Chondrocyte (in vitro differentiated cells): ENCODE measurements at regions not wholly inside any gene's neighbourhood (a gene's known extent, or its start where the extent isn't known, plus 50 kb on each side); places are given as distances from the start of the nearest gene placed in this dataset.

Experiments used
- DNase-seq: peaks from one replicate; pipeline ENCODE4 v3.0.0; 2021; ENCODE audit warnings: mixed read lengths, low spot score
- H3K27ac Mint-ChIP-seq: one replicate; pipeline ENCODE4 v1.8.0; 2021; ENCODE audit warnings: mild to moderate bottlenecking, moderate library complexity, mixed read lengths; ENCODE audit not compliant: unreplicated experiment
- H3K27me3 Mint-ChIP-seq: 2 replicates; pipeline ENCODE4 v1.8.0; 2021; ENCODE audit warnings: low read depth, mixed read lengths
- H3K36me3 Mint-ChIP-seq: 2 replicates; pipeline ENCODE4 v1.8.0; 2021; ENCODE audit warnings: low read depth, mixed read lengths
- H3K4me1 Mint-ChIP-seq: 2 replicates; pipeline ENCODE4 v1.8.0; 2021; ENCODE audit warnings: low read depth, mild to moderate bottlenecking, mixed read lengths
- H3K4me3 Mint-ChIP-seq: one replicate; pipeline ENCODE4 v1.8.0; 2021; ENCODE audit warnings: mild to moderate bottlenecking, moderate library complexity, mixed read lengths; ENCODE audit not compliant: unreplicated experiment
- H3K9me3 Mint-ChIP-seq: 2 replicates; pipeline ENCODE4 v1.8.0; 2021; ENCODE audit warnings: low read depth, mixed read lengths
- TF ChIP-seq, protein P1 (sequence below): fragments of 200-600 bp; sonication (generic); IDR thresholded peaks from 2 replicates; pipeline ENCODE4 v1.5.0; 2021; ENCODE audit warnings: antibody characterized with exemption, mild to moderate bottlenecking, moderate library complexity

DNA sequence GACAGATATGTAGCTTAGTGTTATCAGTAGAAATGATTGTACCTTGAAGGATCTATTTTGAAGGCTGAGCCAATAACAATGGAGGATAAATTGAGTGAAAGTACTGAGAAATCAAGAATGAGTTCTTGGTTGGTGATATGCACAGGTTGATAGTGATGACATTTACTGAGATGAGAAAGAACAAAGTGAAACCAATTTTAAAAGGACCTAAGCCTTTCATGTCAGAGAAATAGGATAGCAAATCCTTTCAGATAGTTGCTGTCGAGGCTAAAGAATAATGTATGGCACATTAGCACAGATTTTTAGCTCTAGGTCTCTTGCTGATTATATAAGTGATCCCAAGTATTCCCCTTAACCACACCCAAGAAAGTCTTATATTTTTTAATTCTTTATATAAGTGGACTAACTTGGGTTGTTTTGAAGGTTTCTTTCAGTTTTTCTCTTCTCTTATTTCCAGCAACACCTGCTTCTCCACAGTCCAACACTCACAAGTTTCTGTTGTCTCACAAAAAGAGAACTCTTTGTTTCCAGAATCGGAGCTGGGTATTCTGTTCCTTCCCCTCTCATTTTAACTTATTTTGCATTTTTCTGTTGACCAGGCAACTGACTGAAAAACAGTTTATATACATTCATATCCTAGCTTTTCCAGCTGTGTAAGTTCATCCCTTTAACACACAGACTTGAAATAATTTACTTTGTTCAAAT is 286.9 kb upstream of the ATP10B start:
- H3K36me3 Mint-ChIP-seq, result no peaks in the 10 kb centered on the region
- H3K4me3 Mint-ChIP-seq, result no peak overlapping the region
- no peaks in the 10 kb centered on the region for H3K27me3 Mint-ChIP-seq
- no peak overlapping the region for H3K27ac Mint-ChIP-seq
- no peaks in the 10 kb centered on the region for H3K4me1 Mint-ChIP-seq
- peaks cover 11% of the 10 kb centered on the region for H3K9me3 Mint-ChIP-seq
- DNase-seq, result no peak
- TF ChIP-seq, protein P1, sequence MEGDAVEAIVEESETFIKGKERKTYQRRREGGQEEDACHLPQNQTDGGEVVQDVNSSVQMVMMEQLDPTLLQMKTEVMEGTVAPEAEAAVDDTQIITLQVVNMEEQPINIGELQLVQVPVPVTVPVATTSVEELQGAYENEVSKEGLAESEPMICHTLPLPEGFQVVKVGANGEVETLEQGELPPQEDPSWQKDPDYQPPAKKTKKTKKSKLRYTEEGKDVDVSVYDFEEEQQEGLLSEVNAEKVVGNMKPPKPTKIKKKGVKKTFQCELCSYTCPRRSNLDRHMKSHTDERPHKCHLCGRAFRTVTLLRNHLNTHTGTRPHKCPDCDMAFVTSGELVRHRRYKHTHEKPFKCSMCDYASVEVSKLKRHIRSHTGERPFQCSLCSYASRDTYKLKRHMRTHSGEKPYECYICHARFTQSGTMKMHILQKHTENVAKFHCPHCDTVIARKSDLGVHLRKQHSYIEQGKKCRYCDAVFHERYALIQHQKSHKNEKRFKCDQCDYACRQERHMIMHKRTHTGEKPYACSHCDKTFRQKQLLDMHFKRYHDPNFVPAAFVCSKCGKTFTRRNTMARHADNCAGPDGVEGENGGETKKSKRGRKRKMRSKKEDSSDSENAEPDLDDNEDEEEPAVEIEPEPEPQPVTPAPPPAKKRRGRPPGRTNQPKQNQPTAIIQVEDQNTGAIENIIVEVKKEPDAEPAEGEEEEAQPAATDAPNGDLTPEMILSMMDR, result no peak

DNA sequence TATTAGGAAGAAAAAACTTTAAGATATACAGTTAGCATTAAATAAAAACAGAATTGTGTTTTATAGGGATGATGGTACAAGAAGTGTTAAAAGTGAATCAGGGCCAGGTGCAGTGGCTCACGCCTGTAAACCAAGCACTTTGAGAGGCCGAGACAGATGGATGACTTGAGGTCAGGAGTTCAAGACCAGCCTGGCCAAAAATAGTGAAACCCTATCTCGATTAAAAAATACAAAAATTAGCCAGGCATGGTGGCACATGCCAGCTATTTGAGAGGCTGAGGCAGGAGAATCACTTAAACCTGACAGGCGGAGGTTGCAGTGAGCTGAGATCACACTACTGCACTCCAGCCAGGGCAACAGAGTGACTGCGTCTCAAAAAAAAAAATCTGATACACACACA is 282.9 kb upstream of the ATP10B start:
- Mint-ChIP-seq H3K27ac (no peak overlapping the region), H3K4me1 (no peaks in the 10 kb centered on the region), H3K9me3 (no peaks in the 10 kb centered on the region), H3K4me3 (no peak overlapping the region), H3K36me3 (no peaks in the 10 kb centered on the region), H3K27me3 (no peaks in the 10 kb centered on the region)
- TF ChIP-seq, protein P1, result no peak
- DNase-seq, result no peak

DNA sequence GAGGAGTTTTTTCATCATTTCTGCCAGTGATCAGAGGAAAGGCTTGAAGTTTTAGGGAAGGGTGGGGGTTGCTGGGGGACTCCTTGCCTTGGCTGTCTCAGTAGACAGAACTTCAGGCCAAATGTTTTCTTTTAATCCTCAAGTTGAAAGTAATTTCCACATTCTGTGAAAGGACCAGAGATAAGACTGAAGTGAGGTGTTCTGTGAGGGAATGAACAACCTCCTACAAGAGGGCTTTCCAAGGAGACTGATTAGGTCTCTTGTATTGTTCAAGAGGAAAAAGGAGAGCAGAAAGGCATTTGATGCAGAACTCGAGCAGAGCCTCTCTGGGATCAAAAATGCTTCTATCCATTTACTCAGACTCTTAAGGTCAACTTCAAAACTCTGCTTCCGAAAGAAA is 282.1 kb upstream of the ATP10B start:
- H3K4me1 Mint-ChIP-seq, result no peaks in the 10 kb centered on the region
- no peak overlapping the region for H3K4me3 Mint-ChIP-seq
- DNase-seq, result no peak
- no peaks in the 10 kb centered on the region for H3K27me3 Mint-ChIP-seq
- no peaks in the 10 kb centered on the region for H3K36me3 Mint-ChIP-seq
- no peak overlapping the region for H3K27ac Mint-ChIP-seq
- TF ChIP-seq, protein P1, result no peak
- H3K9me3 Mint-ChIP-seq, result no peaks in the 10 kb centered on the region

DNA sequence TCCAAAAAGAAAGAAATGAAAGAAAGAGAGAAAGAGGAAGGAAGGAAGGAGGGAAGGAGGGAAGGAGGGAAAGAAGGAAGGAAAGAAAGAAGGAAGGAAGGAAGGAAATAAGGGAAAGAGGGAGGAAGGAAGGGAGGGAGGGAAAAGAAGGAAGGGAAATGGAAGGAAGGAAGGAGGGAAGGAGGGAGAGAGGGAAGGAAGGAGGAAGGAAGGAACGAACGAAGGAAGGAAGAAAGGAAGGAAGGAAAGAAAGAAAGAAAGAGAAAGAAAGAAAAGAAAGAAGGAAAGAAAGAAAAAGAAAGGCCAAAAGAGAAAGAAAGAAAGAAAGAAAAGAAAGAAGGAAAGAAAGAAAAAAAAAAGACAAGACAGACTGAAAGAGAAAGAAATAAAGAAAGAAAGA is 263.9 kb upstream of the ATP10B start:
- Mint-ChIP-seq H3K4me3 (no peak overlapping the region), H3K9me3 (no peaks in the 10 kb centered on the region), H3K27me3 (peaks cover 5% of the 10 kb centered on the region), H3K4me1 (no peaks in the 10 kb centered on the region), H3K27ac (no peak overlapping the region), H3K36me3 (no peaks in the 10 kb centered on the region)
- DNase-seq, result no peak
- TF ChIP-seq, protein P1, result no peak

DNA sequence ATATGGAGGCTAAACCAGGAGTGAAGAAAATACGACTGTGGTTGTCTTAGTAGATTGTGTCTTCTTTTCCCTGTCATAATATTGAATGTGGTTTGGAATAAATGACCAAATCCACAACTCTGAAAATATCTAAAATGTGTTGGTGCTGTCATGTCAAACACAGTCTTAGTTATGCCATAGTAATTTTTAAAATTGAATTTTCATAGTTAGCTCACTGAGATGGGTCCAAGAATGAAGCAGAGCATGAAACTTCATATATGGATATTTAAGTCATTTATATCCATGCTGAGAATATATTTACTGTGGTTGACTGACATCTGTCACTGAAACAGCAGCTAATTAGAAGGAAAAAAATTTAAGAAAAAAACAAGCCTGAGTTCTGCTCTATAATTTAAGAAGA is 260.4 kb upstream of the ATP10B start:
- DNase-seq, result no peak
- Mint-ChIP-seq H3K27me3 (peaks cover 1% of the 10 kb centered on the region), H3K36me3 (no peaks in the 10 kb centered on the region), H3K27ac (no peak overlapping the region), H3K4me1 (no peaks in the 10 kb centered on the region), H3K4me3 (no peak overlapping the region), H3K9me3 (no peaks in the 10 kb centered on the region)
- TF ChIP-seq, protein P1, result no peak
